Stomach (tissue), 8 donors: ENCODE measurements at regions not wholly inside any gene's neighbourhood (a gene's known extent, or its start where the extent isn't known, plus 50 kb on each side); places are given as distances from the start of the nearest gene placed in this dataset.

Experiments used
- DNase-seq, 2 donors: peaks; one replicate each; pipeline versions ENCODE4 v3.0.0 to v3.0.0-alpha.2; 2013 to 2019
- H3K27ac ChIP-seq, 5 donors: fragments of 200-600 bp in 4 of 5; sonication (generic) in 4 of 5; one replicate each; pipeline ENCODE4 v1.5.1; 2013 to 2019; ENCODE audit warnings: mild to moderate bottlenecking in 1 of 5, moderate library complexity in 1 of 5
- H3K27me3 ChIP-seq, 3 donors: fragments of 200-600 bp; sonication (generic); one replicate each; pipeline ENCODE4 v1.5.1; 2017 to 2019; ENCODE audit warnings: mixed run types in 1 of 3
- H3K36me3 ChIP-seq, 4 donors: fragments of 200-600 bp; sonication (generic); 1 replicate in 3 of 4; 2 replicates in 1 of 4; pipeline ENCODE4 v1.5.1; 2016 to 2019
- H3K4me1 ChIP-seq, 4 donors: fragments of 200-600 bp; sonication (generic); one replicate each; pipeline ENCODE4 v1.5.1; 2016 to 2019
- H3K4me3 ChIP-seq, 4 donors: fragments of 200-600 bp; sonication (generic) in 3 of 4; one replicate each; pipeline ENCODE4 v1.5.1; 2016 to 2019; ENCODE audit warnings: mild to moderate bottlenecking in 1 of 4
- H3K9me3 ChIP-seq, 4 donors: fragments of 200-600 bp; sonication (generic); one replicate each; pipeline ENCODE4 v1.5.1; 2016 to 2019
- EP300 ChIP-seq: sonication (generic); formaldehyde crosslinking; IDR thresholded peaks from one replicate; pipeline ENCODE4 v1.6.1; 2017; ENCODE audit warnings: antibody characterized with exemption
- POLR2A ChIP-seq, 4 donors: fragments of 450-650 bp; IDR thresholded peaks; one replicate each; pipeline ENCODE4 v1.6.1; 2016; ENCODE audit warnings: antibody characterized with exemption in 4 of 4, control low read depth in 2 of 4, mild to moderate bottlenecking in 1 of 4, moderate library complexity in 1 of 4
- POLR2AphosphoS5 ChIP-seq, 3 donors: sonication (generic); formaldehyde crosslinking; IDR thresholded peaks; one replicate each; pipeline ENCODE4 v1.6.1; 2016; ENCODE audit warnings: antibody characterized with exemption in 3 of 3
- whole genome bisulfite sequencing, 5 donors: extraction: QIAGEN DNeasy Blood & Tissue Kit in 3 of 5; methylation state at CpG; one replicate each; pipeline versions ENCODE4 v1.1.5 to v1.1.7; 2013 to 2018; 5-methylcytosine and 5-hydroxymethylcytosine counted together
- intact Hi-C: fragments of 100-400 bp; cut with DNase I; formaldehyde crosslinking; loops from one replicate; pipeline ENCODE4 v1.15.1; 2023; ENCODE audit warnings: low total_unique reads
- TF ChIP-seq, protein P1 (sequence below), 7 experiments: fragments of 450-650 bp in 4 of 7; fragments of 200-600 bp in 3 of 7; sonication (generic) in 3 of 7; IDR thresholded peaks; one replicate each; pipeline ENCODE4 v1.5.1; 2016 to 2019; ENCODE audit warnings: antibody characterized with exemption in 7 of 7, control low read depth in 2 of 7, mild to moderate bottlenecking in 1 of 7
- donor health status: healthy with polysubstance abuse.
- donor health status: Bipolar disorder and iron deficiency.
- donor health status: healthy.

DNA sequence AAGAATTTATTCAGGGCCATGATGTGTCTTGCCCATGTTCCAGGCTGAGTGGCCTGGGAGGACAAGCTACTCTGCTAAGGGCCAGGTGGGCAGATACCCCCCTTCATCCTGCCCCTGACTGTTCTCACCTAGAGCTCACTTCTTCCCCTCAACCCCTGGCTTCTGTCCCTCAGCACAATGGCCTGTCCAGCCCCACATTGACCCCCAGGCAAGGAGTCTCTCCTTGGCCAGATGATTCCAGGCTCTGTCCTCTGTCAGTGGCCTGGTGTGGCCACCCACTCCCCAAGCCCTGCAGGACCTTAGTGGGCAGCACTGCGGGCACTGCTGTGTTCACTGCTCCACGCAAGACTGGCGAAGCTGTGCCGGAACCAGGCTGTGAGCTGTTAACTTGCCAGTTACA, 460.0 kb downstream of the MATN1 start:
- Histone ChIP-seq H3K9me3 (no peaks in the 10 kb centered on the region), H3K36me3 (no peaks in the 10 kb centered on the region)
- intact Hi-C loops = no loop called here

DNA sequence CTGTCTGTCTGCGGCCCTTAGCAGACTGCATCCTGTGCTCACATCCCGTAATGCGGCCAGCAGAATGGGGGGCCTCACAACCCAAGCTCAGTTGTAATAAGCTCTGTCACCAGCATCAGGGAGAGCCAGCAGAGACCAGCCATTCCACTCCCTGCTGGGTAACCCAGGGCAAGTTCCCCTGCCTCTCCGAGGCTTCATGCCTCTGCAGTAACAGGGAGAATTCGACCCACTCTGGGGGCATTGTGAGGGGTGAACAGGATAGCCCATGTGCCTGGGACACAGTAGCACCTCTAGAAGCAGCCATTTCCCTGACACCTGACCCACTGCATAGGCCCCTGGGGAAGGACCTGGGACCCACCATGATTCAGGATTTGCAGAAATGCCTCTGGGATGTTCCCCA, 461.2 kb downstream of the MATN1 start:
- intact Hi-C loops = no loop called here
- Histone ChIP-seq H3K27ac (no peak overlapping the region), H3K4me1 (no peaks in the 10 kb centered on the region), H3K4me3 (no peak overlapping the region), H3K36me3 (no peaks in the 10 kb centered on the region), H3K27me3 (peaks cover 0 to 55% (median 12%) of the 10 kb centered on the region in 3 donors), H3K9me3 (no peaks in the 10 kb centered on the region)
- WGBS, 5 donors = 50 to 80% (median 71%) methylated on average over 4 to 5 of the region's 5 CpGs
- TF ChIP-seq, protein P1, sequence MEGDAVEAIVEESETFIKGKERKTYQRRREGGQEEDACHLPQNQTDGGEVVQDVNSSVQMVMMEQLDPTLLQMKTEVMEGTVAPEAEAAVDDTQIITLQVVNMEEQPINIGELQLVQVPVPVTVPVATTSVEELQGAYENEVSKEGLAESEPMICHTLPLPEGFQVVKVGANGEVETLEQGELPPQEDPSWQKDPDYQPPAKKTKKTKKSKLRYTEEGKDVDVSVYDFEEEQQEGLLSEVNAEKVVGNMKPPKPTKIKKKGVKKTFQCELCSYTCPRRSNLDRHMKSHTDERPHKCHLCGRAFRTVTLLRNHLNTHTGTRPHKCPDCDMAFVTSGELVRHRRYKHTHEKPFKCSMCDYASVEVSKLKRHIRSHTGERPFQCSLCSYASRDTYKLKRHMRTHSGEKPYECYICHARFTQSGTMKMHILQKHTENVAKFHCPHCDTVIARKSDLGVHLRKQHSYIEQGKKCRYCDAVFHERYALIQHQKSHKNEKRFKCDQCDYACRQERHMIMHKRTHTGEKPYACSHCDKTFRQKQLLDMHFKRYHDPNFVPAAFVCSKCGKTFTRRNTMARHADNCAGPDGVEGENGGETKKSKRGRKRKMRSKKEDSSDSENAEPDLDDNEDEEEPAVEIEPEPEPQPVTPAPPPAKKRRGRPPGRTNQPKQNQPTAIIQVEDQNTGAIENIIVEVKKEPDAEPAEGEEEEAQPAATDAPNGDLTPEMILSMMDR (IDR thresholded peaks at IDR 0.05) = no peak
- TF ChIP-seq POLR2AphosphoS5 (IDR thresholded peaks at IDR 0.05) = no peak
- DNase-seq = no peak

More for the DNA sequence above, 460.0 kb downstream of the MATN1 start:
- no peaks in the 10 kb centered on the region for H3K4me1 ChIP-seq
- DNase-seq = no peak
- 92 to 94% (median 93%) methylated on average over 4 of the region's 4 CpGs; no CpG with 5 or more reads in 1 of the 5 donors for WGBS, 5 donors
- TF ChIP-seq POLR2A (IDR thresholded peaks at IDR 0.05) = no peak
- no peak for TF ChIP-seq POLR2AphosphoS5 (IDR thresholded peaks at IDR 0.05)
- TF ChIP-seq, protein P1 (IDR thresholded peaks at IDR 0.05) = no peak
- no peak for TF ChIP-seq EP300
- H3K4me3 ChIP-seq = no peak overlapping the region
- no peak overlapping the region for H3K27ac ChIP-seq
- peaks cover 0 to 46% (median 8%) of the 10 kb centered on the region in 3 donors for H3K27me3 ChIP-seq

DNA sequence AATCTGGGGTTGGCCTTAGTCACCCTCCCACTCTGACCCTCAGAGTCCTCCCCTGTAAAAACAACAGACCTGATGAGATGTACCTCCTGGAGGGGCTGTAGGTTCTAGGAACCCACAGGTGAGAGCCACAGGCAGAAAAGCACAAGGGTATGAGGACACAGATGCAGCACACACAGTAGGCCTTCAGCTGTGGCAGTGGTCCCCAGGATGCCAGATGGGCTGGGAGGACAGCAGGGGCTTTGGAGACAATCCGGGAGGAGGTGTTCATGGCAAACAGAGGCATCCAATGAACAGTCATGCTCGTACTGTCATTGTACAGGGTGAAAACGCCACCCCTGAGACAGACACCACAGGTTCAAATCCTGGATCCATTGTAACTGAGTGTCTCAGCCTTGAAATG, 463.1 kb downstream of the MATN1 start:
- Histone ChIP-seq H3K4me1 (no peaks in the 10 kb centered on the region), H3K27me3 (peaks cover 0 to 61% (median 9%) of the 10 kb centered on the region in 3 donors), H3K4me3 (no peak overlapping the region), H3K9me3 (no peaks in the 10 kb centered on the region), H3K27ac (no peak overlapping the region), H3K36me3 (no peaks in the 10 kb centered on the region)
- no peak for DNase-seq
- TF ChIP-seq POLR2AphosphoS5 (IDR thresholded peaks at IDR 0.05) = no peak
- intact Hi-C loops = no loop called here
- WGBS, 5 donors = 56 to 82% (median 57%) methylated on average over 3 of the region's 3 CpGs

DNA sequence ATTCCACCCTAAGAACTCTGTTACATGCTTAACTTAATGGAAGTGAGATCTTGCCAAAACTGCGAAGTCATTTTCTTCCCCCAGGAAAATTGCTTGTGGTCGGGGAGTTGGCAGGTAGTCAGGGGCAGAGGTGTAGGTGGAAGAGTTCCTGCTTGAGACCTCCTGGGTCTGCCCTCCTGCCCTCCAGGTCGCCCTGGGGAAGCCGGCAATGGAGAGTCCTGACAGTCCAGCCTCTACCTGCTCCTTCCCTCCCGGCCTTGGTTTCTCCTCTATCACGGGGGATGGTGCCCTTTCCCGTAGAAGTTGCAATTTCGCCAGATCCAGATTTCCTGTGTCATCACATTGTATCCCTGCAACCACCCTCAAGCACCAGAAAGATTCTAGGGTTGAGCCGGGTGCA, 463.8 kb downstream of the MATN1 start:
- Histone ChIP-seq H3K4me3 (no peak overlapping the region), H3K36me3 (no peaks in the 10 kb centered on the region), H3K9me3 (no peaks in the 10 kb centered on the region), H3K27me3 (peaks cover 0 to 65% (median 12%) of the 10 kb centered on the region in 3 donors), H3K27ac (no peak overlapping the region), H3K4me1 (no peaks in the 10 kb centered on the region)
- TF ChIP-seq POLR2AphosphoS5 (IDR thresholded peaks at IDR 0.05) (no peak), POLR2A (IDR thresholded peaks at IDR 0.05) (no peak), EP300 (no peak)
- TF ChIP-seq, protein P1 (IDR thresholded peaks at IDR 0.05) = no peak
- intact Hi-C loops = no loop called here
- DNase-seq = no peak
- 46 to 62% (median 53%) methylated on average over 9 of the region's 9 CpGs for WGBS, 5 donors

DNA sequence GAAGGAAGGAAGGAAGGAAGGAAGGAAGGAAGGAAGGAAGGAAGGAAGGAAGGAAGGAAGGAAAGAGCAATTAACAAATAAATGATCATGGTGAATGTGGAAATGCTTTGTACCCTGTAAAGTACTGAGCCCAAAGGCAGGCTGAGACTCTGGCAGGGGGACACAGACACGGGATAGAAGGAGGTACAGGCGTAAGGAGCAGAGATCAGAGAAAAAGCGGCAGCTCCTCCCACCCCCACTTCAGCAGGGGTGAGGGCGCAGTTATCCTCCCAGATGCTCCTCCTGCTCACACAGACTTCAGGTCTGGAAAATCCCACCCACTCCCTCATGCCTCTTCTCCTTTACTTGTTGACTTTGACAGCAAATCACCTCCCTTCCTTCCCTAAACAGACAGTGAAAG, 464.5 kb downstream of the MATN1 start:
- no peak overlapping the region for H3K27ac ChIP-seq
- H3K4me3 ChIP-seq = no peak overlapping the region
- H3K27me3 ChIP-seq = peaks cover 0 to 65% (median 19%) of the 10 kb centered on the region in 3 donors
- intact Hi-C loops = no loop called here
- H3K4me1 ChIP-seq = no peaks in the 10 kb centered on the region
- H3K36me3 ChIP-seq = no peaks in the 10 kb centered on the region
- DNase-seq = no peak
- no peaks in the 10 kb centered on the region for H3K9me3 ChIP-seq
- WGBS, 5 donors = 5 to 17% (median 8%) methylated on average over 4 of the region's 4 CpGs
- TF ChIP-seq POLR2A (IDR thresholded peaks at IDR 0.05) (no peak), POLR2AphosphoS5 (IDR thresholded peaks at IDR 0.05) (no peak), EP300 (no peak)
- TF ChIP-seq, protein P1 (IDR thresholded peaks at IDR 0.05) = no peak
